ENCODE measurements at regions not wholly inside any gene's neighbourhood (a gene's known extent, or its start where the extent isn't known, plus 50 kb on each side); places are given as distances from the start of the nearest gene placed in this dataset.
"Not testable (repeated sequence)": the region's sequence is repeated elsewhere in the genome, so short reads cannot be mapped to it uniquely, and the experiment has no call there.

GRCh38 chr14:19345298-19345911 is 88.7 kb downstream of the POTEG start:
- H3K79me2 ChIP-seq (ENCODE audit: insufficient read depth, low read length); H2AFZ ChIP-seq (ENCODE audit: low read length); H3K9me2 ChIP-seq (ENCODE audit: low read depth, low read length); H3K4me2 ChIP-seq (ENCODE audit: low read length); H3K9me3 ChIP-seq (ENCODE audit: low read length); H3K36me3 ChIP-seq (ENCODE audit: insufficient read depth, low read length); H3K27ac ChIP-seq (ENCODE audit: low read depth, low read length, poor library complexity, severe bottlenecking); H4K20me1 ChIP-seq (ENCODE audit: insufficient read depth, low read length); H3K4me1 ChIP-seq (ENCODE audit: insufficient read depth, low read length, severe bottlenecking); H3K27me3 ChIP-seq (ENCODE audit: insufficient read depth, low read length); H3K9ac ChIP-seq (ENCODE audit: low read length); H3F3A ChIP-seq (ENCODE audit: insufficient read depth, low read length); H3K4me3 ChIP-seq (ENCODE audit: low read depth, low read length, poor library complexity, severe bottlenecking): not testable (repeated sequence)

- peak overlapping the region; percentile 70 for H3K4me2 ChIP-seq (ENCODE audit: low read length)
- peak overlapping the region; percentile 73 for H3K27ac ChIP-seq (ENCODE audit: low read depth, low read length, poor library complexity, severe bottlenecking)
- not testable (repeated sequence) for H3K4me1 ChIP-seq (ENCODE audit: insufficient read depth, low read length, severe bottlenecking); H3F3A ChIP-seq (ENCODE audit: insufficient read depth, low read length); H3K36me3 ChIP-seq (ENCODE audit: insufficient read depth, low read length); H3K9me2 ChIP-seq (ENCODE audit: low read depth, low read length); H3K9me3 ChIP-seq (ENCODE audit: low read length); H4K20me1 ChIP-seq (ENCODE audit: insufficient read depth, low read length); H3K79me2 ChIP-seq (ENCODE audit: insufficient read depth, low read length); H3K27me3 ChIP-seq (ENCODE audit: insufficient read depth, low read length); H2AFZ ChIP-seq (ENCODE audit: low read length)
- H3K4me3 ChIP-seq (ENCODE audit: low read depth, low read length, poor library complexity, severe bottlenecking): peak overlapping the region; percentile 57
- peak overlapping the region; percentile 60; the same call in 1 of the 2 replicates for H3K9ac ChIP-seq (ENCODE audit: low read length)
These were observed 88.1 kb downstream of the POTEG start for GRCh38 chr14:19346074-19346480.

- H3K4me3 ChIP-seq (ENCODE audit: low read depth, low read length, poor library complexity, severe bottlenecking); H3K79me2 ChIP-seq (ENCODE audit: insufficient read depth, low read length); H3K4me2 ChIP-seq (ENCODE audit: low read length); H3F3A ChIP-seq (ENCODE audit: insufficient read depth, low read length); H3K9me3 ChIP-seq (ENCODE audit: low read length); H3K4me1 ChIP-seq (ENCODE audit: insufficient read depth, low read length, severe bottlenecking); H3K36me3 ChIP-seq (ENCODE audit: insufficient read depth, low read length); H4K20me1 ChIP-seq (ENCODE audit: insufficient read depth, low read length); H3K9ac ChIP-seq (ENCODE audit: low read length); H3K9me2 ChIP-seq (ENCODE audit: low read depth, low read length); H3K27me3 ChIP-seq (ENCODE audit: insufficient read depth, low read length); H3K27ac ChIP-seq (ENCODE audit: low read depth, low read length, poor library complexity, severe bottlenecking); H2AFZ ChIP-seq (ENCODE audit: low read length): not testable (repeated sequence)
These were observed 87.5 kb downstream of the POTEG start for GRCh38 chr14:19346636-19347035.

GRCh38 chr14:19347112-19347511 is 87.0 kb downstream of the POTEG start:
- not testable (repeated sequence) for H3F3A ChIP-seq (ENCODE audit: insufficient read depth, low read length); H3K9me3 ChIP-seq (ENCODE audit: low read length); H3K9me2 ChIP-seq (ENCODE audit: low read depth, low read length); H3K36me3 ChIP-seq (ENCODE audit: insufficient read depth, low read length); H2AFZ ChIP-seq (ENCODE audit: low read length); H3K9ac ChIP-seq (ENCODE audit: low read length); H3K79me2 ChIP-seq (ENCODE audit: insufficient read depth, low read length); H3K4me1 ChIP-seq (ENCODE audit: insufficient read depth, low read length, severe bottlenecking); H3K27me3 ChIP-seq (ENCODE audit: insufficient read depth, low read length); H3K27ac ChIP-seq (ENCODE audit: low read depth, low read length, poor library complexity, severe bottlenecking); H3K4me2 ChIP-seq (ENCODE audit: low read length); H3K4me3 ChIP-seq (ENCODE audit: low read depth, low read length, poor library complexity, severe bottlenecking); H4K20me1 ChIP-seq (ENCODE audit: insufficient read depth, low read length)

Measured in OCI-LY1 (cell line).